ENCODE measurements at regions not wholly inside any gene's neighbourhood (a gene's known extent, or its start where the extent isn't known, plus 50 kb on each side); places are given as distances from the start of the nearest gene placed in this dataset.

- no peak for TF ChIP-seq CTCF (IDR thresholded peaks at IDR 0.05)
- no peak for TF ChIP-seq POLR2A (IDR thresholded peaks at IDR 0.05)
Observed at GRCh38 chr5:106415541-106415940, 1255.2 kb downstream of the EFNA5 start.
